H1 (cell line): ENCODE measurements at regions not wholly inside any gene's neighbourhood (a gene's known extent, or its start where the extent isn't known, plus 50 kb on each side); places are given as distances from the start of the nearest gene placed in this dataset.

Source experiments
- BRCA1 ChIP-seq: IDR thresholded peaks from 2 replicates; pipeline ENCODE4 v1.6.1; 2012; ENCODE audit warnings: low read depth, low read length, improper control_type of control experiment
- HDAC2 ChIP-seq, 2 experiments: fragments of 300-600 bp in 1 of 2; sonication (generic) in 1 of 2; IDR thresholded peaks; 2 replicates each; pipeline ENCODE4 v1.6.1; 2011 to 2012; ENCODE audit warnings: low read depth in 2 of 2, low read length in 2 of 2, mild to moderate bottlenecking in 2 of 2, moderate library complexity in 2 of 2, borderline replicate concordance in 1 of 2, inconsistent platforms in 1 of 2
- JUN ChIP-seq: IDR thresholded peaks from 2 replicates; pipeline ENCODE4 v1.6.1; 2011; ENCODE audit warnings: low read depth, mild to moderate bottlenecking, improper control_type of control experiment, low read length
- SP1 ChIP-seq: IDR thresholded peaks from 2 replicates; pipeline ENCODE4 v1.6.1; 2011; ENCODE audit warnings: low read depth, low read length
- SP4 ChIP-seq: IDR thresholded peaks from 2 replicates; pipeline ENCODE4 v1.6.1; 2012; ENCODE audit warnings: low read length, inconsistent platforms
- TF ChIP-seq, protein P1 (sequence below): fragments of 300-600 bp; sonication (generic); IDR thresholded peaks from 2 replicates; pipeline ENCODE4 v1.7.1; 2012; ENCODE audit warnings: low read length, moderate library complexity, mild to moderate bottlenecking, inconsistent platforms; ENCODE audit not compliant: insufficient replicate concordance
- TF ChIP-seq, protein P2 (sequence below): IDR thresholded peaks from 2 replicates; pipeline ENCODE4 v1.6.1; 2012; ENCODE audit warnings: inconsistent platforms

DNA sequence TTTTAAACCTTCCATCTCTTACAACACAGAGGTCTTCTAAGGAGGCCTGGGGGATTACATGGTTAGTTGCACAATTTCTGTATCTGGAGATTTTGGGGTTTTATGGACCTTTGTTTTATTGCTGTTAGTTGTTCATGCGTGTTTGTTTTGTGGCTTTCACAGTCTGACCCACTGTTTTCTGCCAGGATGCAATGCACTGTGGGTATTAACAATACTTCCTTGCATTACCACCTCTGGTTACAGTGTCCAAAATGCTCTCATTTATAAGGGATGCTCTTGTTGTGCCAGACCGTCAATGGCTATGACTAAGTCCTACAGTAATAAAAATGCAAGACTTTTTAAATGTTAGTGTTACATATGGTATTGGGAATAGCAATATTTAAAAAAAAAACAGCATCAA is 730.2 kb downstream of the KCTD8 start (continued):
- TF ChIP-seq, protein P1, sequence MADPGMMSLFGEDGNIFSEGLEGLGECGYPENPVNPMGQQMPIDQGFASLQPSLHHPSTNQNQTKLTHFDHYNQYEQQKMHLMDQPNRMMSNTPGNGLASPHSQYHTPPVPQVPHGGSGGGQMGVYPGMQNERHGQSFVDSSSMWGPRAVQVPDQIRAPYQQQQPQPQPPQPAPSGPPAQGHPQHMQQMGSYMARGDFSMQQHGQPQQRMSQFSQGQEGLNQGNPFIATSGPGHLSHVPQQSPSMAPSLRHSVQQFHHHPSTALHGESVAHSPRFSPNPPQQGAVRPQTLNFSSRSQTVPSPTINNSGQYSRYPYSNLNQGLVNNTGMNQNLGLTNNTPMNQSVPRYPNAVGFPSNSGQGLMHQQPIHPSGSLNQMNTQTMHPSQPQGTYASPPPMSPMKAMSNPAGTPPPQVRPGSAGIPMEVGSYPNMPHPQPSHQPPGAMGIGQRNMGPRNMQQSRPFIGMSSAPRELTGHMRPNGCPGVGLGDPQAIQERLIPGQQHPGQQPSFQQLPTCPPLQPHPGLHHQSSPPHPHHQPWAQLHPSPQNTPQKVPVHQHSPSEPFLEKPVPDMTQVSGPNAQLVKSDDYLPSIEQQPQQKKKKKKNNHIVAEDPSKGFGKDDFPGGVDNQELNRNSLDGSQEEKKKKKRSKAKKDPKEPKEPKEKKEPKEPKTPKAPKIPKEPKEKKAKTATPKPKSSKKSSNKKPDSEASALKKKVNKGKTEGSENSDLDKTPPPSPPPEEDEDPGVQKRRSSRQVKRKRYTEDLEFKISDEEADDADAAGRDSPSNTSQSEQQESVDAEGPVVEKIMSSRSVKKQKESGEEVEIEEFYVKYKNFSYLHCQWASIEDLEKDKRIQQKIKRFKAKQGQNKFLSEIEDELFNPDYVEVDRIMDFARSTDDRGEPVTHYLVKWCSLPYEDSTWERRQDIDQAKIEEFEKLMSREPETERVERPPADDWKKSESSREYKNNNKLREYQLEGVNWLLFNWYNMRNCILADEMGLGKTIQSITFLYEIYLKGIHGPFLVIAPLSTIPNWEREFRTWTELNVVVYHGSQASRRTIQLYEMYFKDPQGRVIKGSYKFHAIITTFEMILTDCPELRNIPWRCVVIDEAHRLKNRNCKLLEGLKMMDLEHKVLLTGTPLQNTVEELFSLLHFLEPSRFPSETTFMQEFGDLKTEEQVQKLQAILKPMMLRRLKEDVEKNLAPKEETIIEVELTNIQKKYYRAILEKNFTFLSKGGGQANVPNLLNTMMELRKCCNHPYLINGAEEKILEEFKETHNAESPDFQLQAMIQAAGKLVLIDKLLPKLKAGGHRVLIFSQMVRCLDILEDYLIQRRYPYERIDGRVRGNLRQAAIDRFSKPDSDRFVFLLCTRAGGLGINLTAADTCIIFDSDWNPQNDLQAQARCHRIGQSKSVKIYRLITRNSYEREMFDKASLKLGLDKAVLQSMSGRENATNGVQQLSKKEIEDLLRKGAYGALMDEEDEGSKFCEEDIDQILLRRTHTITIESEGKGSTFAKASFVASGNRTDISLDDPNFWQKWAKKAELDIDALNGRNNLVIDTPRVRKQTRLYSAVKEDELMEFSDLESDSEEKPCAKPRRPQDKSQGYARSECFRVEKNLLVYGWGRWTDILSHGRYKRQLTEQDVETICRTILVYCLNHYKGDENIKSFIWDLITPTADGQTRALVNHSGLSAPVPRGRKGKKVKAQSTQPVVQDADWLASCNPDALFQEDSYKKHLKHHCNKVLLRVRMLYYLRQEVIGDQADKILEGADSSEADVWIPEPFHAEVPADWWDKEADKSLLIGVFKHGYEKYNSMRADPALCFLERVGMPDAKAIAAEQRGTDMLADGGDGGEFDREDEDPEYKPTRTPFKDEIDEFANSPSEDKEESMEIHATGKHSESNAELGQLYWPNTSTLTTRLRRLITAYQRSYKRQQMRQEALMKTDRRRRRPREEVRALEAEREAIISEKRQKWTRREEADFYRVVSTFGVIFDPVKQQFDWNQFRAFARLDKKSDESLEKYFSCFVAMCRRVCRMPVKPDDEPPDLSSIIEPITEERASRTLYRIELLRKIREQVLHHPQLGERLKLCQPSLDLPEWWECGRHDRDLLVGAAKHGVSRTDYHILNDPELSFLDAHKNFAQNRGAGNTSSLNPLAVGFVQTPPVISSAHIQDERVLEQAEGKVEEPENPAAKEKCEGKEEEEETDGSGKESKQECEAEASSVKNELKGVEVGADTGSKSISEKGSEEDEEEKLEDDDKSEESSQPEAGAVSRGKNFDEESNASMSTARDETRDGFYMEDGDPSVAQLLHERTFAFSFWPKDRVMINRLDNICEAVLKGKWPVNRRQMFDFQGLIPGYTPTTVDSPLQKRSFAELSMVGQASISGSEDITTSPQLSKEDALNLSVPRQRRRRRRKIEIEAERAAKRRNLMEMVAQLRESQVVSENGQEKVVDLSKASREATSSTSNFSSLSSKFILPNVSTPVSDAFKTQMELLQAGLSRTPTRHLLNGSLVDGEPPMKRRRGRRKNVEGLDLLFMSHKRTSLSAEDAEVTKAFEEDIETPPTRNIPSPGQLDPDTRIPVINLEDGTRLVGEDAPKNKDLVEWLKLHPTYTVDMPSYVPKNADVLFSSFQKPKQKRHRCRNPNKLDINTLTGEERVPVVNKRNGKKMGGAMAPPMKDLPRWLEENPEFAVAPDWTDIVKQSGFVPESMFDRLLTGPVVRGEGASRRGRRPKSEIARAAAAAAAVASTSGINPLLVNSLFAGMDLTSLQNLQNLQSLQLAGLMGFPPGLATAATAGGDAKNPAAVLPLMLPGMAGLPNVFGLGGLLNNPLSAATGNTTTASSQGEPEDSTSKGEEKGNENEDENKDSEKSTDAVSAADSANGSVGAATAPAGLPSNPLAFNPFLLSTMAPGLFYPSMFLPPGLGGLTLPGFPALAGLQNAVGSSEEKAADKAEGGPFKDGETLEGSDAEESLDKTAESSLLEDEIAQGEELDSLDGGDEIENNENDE, result no peak
- TF ChIP-seq SP4, result no peak
- no peak for TF ChIP-seq JUN
- no peak for TF ChIP-seq HDAC2 (IDR thresholded peaks at IDR 0.05; ENCODE audit: borderline replicate concordance in 1 of 2, low read depth in 2 of 2, low read length in 2 of 2)
- TF ChIP-seq, protein P2, sequence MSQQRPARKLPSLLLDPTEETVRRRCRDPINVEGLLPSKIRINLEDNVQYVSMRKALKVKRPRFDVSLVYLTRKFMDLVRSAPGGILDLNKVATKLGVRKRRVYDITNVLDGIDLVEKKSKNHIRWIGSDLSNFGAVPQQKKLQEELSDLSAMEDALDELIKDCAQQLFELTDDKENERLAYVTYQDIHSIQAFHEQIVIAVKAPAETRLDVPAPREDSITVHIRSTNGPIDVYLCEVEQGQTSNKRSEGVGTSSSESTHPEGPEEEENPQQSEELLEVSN, result no peak
- no peak for TF ChIP-seq SP1
- no peak for TF ChIP-seq BRCA1
- TF ChIP-seq, all 59 proteins: peak for 0
